ENCODE measurements at regions not wholly inside any gene's neighbourhood (a gene's known extent, or its start where the extent isn't known, plus 50 kb on each side); places are given as distances from the start of the nearest gene placed in this dataset.

- Histone ChIP-seq H3K9me3 (ENCODE audit: insufficient read depth, low read depth, low read length) (no peaks in the 10 kb centered on the region), H3K27me3 (ENCODE audit: insufficient read depth, low read length, poor library complexity, severe bottlenecking) (no peaks in the 10 kb centered on the region), H3F3A (ENCODE audit: low read depth) (no peaks in the 10 kb centered on the region), H3K4me3 (ENCODE audit: low read length, poor library complexity, severe bottlenecking) (no peak overlapping the region), H4K20me1 (ENCODE audit: insufficient read depth, low read length, poor library complexity, severe bottlenecking) (no peaks in the 10 kb centered on the region), H3K79me2 (ENCODE audit: insufficient read depth, low read length) (no peaks in the 10 kb centered on the region), H3K36me3 (ENCODE audit: insufficient read depth, low read length) (no peaks in the 10 kb centered on the region), H2AFZ (ENCODE audit: low read length) (no peak overlapping the region), H3K4me2 (ENCODE audit: low read depth, low read length, poor library complexity, severe bottlenecking) (no peak overlapping the region), H3K9ac (ENCODE audit: low read depth, low read length, poor library complexity, severe bottlenecking) (no peak overlapping the region), H3K4me1 (ENCODE audit: insufficient read depth, low read length, poor library complexity, severe bottlenecking) (no peaks in the 10 kb centered on the region), H3K9me2 (replicated peaks; ENCODE audit: low read depth, low read length) (no peaks in the 10 kb centered on the region)
- TF ChIP-seq CTCF (conservative IDR thresholded peaks at IDR 0.05; ENCODE audit: low read length) (no peak), EZH2phosphoT487 (IDR thresholded peaks at IDR 0.05; ENCODE audit: borderline replicate concordance) (no peak)
These were observed 188.1 kb downstream of the ARL4C start for GRCh38 chr2:234308813-234309195.

DNA sequence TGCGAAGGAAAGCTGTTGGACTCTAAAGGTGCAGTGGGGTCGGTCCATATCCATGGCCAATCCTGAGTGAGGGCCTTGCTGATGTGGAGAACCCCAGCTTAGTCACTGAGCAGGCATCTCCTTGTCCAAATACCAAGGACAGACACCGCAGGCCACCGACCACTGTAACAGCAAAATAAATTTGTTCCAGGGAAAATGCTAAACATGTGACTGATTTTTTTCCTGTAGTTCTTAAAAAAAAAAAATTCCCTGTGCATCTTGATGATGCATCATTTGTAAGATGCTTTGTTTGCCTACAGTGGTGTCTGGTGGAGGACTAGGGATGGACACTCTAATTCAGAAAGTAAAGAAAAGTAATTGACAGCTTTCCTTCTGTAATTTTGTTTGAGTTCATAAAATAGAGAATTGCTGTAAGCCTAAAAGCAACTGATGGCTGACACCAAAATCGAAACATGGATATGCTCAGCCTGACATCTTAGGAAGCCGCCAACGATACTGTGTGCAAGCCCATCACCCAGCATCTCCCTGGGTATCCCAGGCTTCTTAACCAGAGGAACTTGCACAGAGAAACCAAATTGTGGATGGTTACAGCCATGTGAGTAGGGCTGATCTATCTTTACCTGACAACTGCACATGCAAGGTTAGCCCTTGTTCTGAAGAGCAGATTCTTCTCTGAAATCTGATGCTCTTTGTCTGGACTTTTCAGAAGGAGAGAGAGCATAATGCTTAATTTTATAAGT lies 188.6 kb downstream of the ARL4C start:
- Histone ChIP-seq H3K4me1 (ENCODE audit: insufficient read depth, low read length, poor library complexity, severe bottlenecking) (no peaks in the 10 kb centered on the region), H3K4me3 (ENCODE audit: low read length, poor library complexity, severe bottlenecking) (no peak overlapping the region), H3K9ac (ENCODE audit: low read depth, low read length, poor library complexity, severe bottlenecking) (no peak overlapping the region), H2AFZ (ENCODE audit: low read length) (no peak overlapping the region), H3K9me3 (ENCODE audit: insufficient read depth, low read depth, low read length) (no peaks in the 10 kb centered on the region), H3K4me2 (ENCODE audit: low read depth, low read length, poor library complexity, severe bottlenecking) (no peak overlapping the region), H3K79me2 (ENCODE audit: insufficient read depth, low read length) (no peaks in the 10 kb centered on the region), H3F3A (ENCODE audit: low read depth) (no peaks in the 10 kb centered on the region), H3K36me3 (ENCODE audit: insufficient read depth, low read length) (no peaks in the 10 kb centered on the region), H3K27me3 (ENCODE audit: insufficient read depth, low read length, poor library complexity, severe bottlenecking) (no peaks in the 10 kb centered on the region), H4K20me1 (ENCODE audit: insufficient read depth, low read length, poor library complexity, severe bottlenecking) (no peaks in the 10 kb centered on the region), H3K9me2 (replicated peaks; ENCODE audit: low read depth, low read length) (no peaks in the 10 kb centered on the region)
- no peak for TF ChIP-seq CTCF (conservative IDR thresholded peaks at IDR 0.05; ENCODE audit: low read length)
- no peak for TF ChIP-seq EZH2phosphoT487 (IDR thresholded peaks at IDR 0.05; ENCODE audit: borderline replicate concordance)

DNA sequence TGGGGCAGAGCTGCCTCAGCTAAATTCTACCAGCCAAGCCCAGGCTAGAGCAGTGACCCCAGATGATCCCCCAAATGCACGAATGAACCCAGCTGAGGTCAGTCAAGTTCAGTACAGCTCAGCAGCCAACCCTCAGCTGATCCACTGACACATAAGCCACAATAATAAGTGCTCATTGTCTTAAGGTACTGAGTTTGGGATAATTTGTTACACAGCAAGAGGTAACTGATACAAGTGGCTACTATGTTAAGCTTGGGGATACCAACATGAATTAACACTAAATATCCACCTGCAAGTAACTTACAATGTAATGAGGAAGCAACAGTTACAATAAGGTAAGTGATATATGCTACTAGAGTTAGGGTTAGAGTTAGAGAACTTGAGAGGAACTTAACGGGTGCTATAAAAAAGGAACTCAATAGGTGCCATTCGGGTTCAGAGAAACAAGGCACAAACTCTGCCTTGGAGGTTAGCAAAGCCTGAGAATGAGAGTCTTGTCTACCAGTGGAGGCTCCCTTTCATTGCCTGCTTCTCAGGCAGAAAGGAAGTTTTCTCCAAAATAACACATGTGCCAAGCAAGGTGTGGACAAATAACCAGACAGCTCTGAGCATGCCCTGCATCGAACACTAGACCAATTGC lies 189.4 kb downstream of the ARL4C start:
- TF ChIP-seq CTCF (conservative IDR thresholded peaks at IDR 0.05; ENCODE audit: low read length) (no peak), EZH2phosphoT487 (IDR thresholded peaks at IDR 0.05; ENCODE audit: borderline replicate concordance) (no peak)
- Histone ChIP-seq H3K4me2 (ENCODE audit: low read depth, low read length, poor library complexity, severe bottlenecking) (no peak overlapping the region), H2AFZ (ENCODE audit: low read length) (no peak overlapping the region)

More for the DNA sequence above, 189.4 kb downstream of the ARL4C start:
- no peaks in the 10 kb centered on the region for H3K4me1 ChIP-seq (ENCODE audit: insufficient read depth, low read length, poor library complexity, severe bottlenecking)
- no peaks in the 10 kb centered on the region for H3K27me3 ChIP-seq (ENCODE audit: insufficient read depth, low read length, poor library complexity, severe bottlenecking)
- H3K9ac ChIP-seq (ENCODE audit: low read depth, low read length, poor library complexity, severe bottlenecking) = no peak overlapping the region
- no peaks in the 10 kb centered on the region for H3F3A ChIP-seq (ENCODE audit: low read depth)
- no peaks in the 10 kb centered on the region for H3K36me3 ChIP-seq (ENCODE audit: insufficient read depth, low read length)
- H3K4me3 ChIP-seq (ENCODE audit: low read length, poor library complexity, severe bottlenecking) = no peak overlapping the region
- H3K79me2 ChIP-seq (ENCODE audit: insufficient read depth, low read length) = no peaks in the 10 kb centered on the region
- H4K20me1 ChIP-seq (ENCODE audit: insufficient read depth, low read length, poor library complexity, severe bottlenecking) = no peaks in the 10 kb centered on the region
- H3K9me3 ChIP-seq (ENCODE audit: insufficient read depth, low read depth, low read length) = no peaks in the 10 kb centered on the region
- no peaks in the 10 kb centered on the region for H3K9me2 ChIP-seq (replicated peaks; ENCODE audit: low read depth, low read length)

All from Loucy (cell line).